ENCODE measurements at regions not wholly inside any gene's neighbourhood (a gene's known extent, or its start where the extent isn't known, plus 50 kb on each side); places are given as distances from the start of the nearest gene placed in this dataset.

DNA sequence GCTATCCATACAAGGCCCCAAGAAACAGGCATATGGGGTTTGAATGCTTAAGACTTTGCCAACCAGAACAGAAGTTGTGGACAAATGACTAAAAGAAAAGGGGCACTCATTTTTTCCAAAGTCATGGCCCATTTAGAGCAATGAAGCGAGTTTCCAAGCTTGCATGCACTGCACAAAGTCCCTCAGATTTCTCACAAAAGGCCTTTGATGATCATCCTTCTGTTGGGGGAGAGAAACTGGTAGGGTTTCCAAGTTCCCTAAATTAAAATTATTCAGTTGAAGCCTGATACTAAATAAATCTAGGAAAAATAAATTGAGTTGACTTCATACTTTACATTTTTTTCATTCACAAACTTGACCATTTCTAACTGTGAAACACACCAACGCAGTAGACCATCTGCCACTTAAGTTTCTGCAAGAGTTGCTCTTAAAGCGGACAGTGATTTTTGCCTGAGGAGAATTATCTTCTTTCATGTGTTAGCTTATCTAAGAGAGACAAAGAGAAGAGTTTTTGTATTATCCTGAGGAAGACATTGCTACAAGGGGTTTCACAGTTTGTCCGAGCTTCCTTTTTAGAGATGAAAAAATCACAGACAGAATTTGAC, 139.2 kb downstream of the SEC16B start:
- TF ChIP-seq, protein P1, sequence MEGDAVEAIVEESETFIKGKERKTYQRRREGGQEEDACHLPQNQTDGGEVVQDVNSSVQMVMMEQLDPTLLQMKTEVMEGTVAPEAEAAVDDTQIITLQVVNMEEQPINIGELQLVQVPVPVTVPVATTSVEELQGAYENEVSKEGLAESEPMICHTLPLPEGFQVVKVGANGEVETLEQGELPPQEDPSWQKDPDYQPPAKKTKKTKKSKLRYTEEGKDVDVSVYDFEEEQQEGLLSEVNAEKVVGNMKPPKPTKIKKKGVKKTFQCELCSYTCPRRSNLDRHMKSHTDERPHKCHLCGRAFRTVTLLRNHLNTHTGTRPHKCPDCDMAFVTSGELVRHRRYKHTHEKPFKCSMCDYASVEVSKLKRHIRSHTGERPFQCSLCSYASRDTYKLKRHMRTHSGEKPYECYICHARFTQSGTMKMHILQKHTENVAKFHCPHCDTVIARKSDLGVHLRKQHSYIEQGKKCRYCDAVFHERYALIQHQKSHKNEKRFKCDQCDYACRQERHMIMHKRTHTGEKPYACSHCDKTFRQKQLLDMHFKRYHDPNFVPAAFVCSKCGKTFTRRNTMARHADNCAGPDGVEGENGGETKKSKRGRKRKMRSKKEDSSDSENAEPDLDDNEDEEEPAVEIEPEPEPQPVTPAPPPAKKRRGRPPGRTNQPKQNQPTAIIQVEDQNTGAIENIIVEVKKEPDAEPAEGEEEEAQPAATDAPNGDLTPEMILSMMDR (IDR thresholded peaks at IDR 0.05; ENCODE audit: low read depth, low read length, poor library complexity, severe bottlenecking), result no peak
- no peak for TF ChIP-seq EZH2phosphoT487 (IDR thresholded peaks at IDR 0.05; ENCODE audit: borderline replicate concordance, low read length)

Measured in DOHH2 (cell line).